ENCODE measurements at regions not wholly inside any gene's neighbourhood (a gene's known extent, or its start where the extent isn't known, plus 50 kb on each side); places are given as distances from the start of the nearest gene placed in this dataset.

DNA sequence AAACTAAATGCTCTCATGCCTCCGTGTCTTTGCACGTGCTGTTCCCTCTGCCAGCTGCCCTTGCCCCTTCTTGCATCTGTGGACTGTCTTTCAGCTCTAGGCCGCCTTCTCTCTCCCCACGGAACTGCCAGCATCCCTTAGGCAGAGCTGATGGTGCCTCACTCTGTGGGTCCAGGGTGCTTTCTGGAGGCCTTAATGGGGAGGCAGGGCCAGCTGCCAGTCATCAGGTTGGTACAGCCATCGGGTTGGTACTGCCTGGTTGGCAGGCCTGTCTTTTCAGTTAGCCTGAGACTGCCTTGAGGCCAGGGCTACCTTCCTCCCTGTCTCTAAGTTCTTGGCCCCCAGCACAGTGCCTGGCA is 61.4 kb upstream of the TARBP1 start:
- DNase-seq (ENCODE audit: low spot score) (no peak), ATAC-seq (no peak), FAIRE-seq (no peak)
- in situ Hi-C loops (cut with HindIII; ENCODE audit: extremely low pct_ligation_motif_present, low pct_unique_long_range_greater_than_20kb) (no loop called here), intact Hi-C loops (cut with micrococcal nuclease; ENCODE audit: unreplicated experiment) (loop anchor here (10.0 kb wide), 1 partner anchor 46 kb away; no protein-coding TSS in a partner anchor)
- POLR2A ChIA-PET: no interaction called here
- CTCF ChIA-PET (ENCODE audit: low intra/inter-chr PET ratio, low total read pairs): no interaction called here
- no peak overlapping the region for H3K4me3 ChIP-seq (replicated peaks in 1 of 3; ENCODE audit: insufficient read depth in 1 of 3, low read depth in 2 of 3, low read length in 3 of 3)
- H3K4me2 ChIP-seq (ENCODE audit: low read depth, low read length): no peak overlapping the region
- BruUV-seq (replicated peaks): no TSS peak
- TF ChIP-seq REPIN1 (CRISPR knock-in tag; IDR thresholded peaks at IDR 0.05; ENCODE audit: borderline replicate concordance, low read depth) (no peak), ZNF713 (CRISPR knock-in tag; IDR thresholded peaks at IDR 0.05) (no peak), HNRNPLL (IDR thresholded peaks at IDR 0.05; ENCODE audit: low read depth, low read length, poor library complexity, severe bottlenecking) (no peak), NFAT5 (CRISPR knock-in tag; IDR thresholded peaks at IDR 0.05) (no peak), ASH2L (IDR thresholded peaks at IDR 0.05; ENCODE audit: insufficient read length, low read depth, low read length) (no peak), ZNF772 (CRISPR knock-in tag; IDR thresholded peaks at IDR 0.05) (no peak)
- TF ChIP-seq, protein P1, sequence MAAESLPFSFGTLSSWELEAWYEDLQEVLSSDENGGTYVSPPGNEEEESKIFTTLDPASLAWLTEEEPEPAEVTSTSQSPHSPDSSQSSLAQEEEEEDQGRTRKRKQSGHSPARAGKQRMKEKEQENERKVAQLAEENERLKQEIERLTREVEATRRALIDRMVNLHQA (CRISPR knock-in tag; IDR thresholded peaks at IDR 0.05): no peak
- H3K9me3 ChIP-seq (ENCODE audit: low read length): no peaks in the 10 kb centered on the region
- H3K4me1 ChIP-seq (ENCODE audit: insufficient read depth, low read length): peaks cover 74% of the 10 kb centered on the region
- 74% methylated on average over 5 of the region's 5 CpGs for WGBS (ENCODE audit: low lambda C conversion rate)
- peaks cover 2 to 6% of the 10 kb centered on the region in 2 experiments; a peak in 3 of 5 replicates for H3K27me3 ChIP-seq (ENCODE audit: control insufficient read depth in 1 of 2, insufficient read depth in 2 of 2, low read length in 2 of 2)
- no peaks in the 10 kb centered on the region for H3K79me2 ChIP-seq (ENCODE audit: insufficient read depth, low read length)
- H3K9ac ChIP-seq (ENCODE audit: insufficient read depth, low read depth, low read length): no peak overlapping the region
- no peaks in the 10 kb centered on the region for H4K20me1 ChIP-seq (ENCODE audit: insufficient read depth, low read length)
- H3K36me3 ChIP-seq (replicated peaks in 1 of 2; ENCODE audit: control insufficient read depth in 1 of 2, insufficient read depth in 2 of 2, low read length in 2 of 2): no peaks in the 10 kb centered on the region
- no peak overlapping the region for H3K27ac ChIP-seq (ENCODE audit: extremely low read length, insufficient read depth, low read length)
- H2AFZ ChIP-seq (ENCODE audit: low read length): no peak overlapping the region

Measured in HepG2 (cell line).